A673 (cell line): ENCODE measurements at regions not wholly inside any gene's neighbourhood (a gene's known extent, or its start where the extent isn't known, plus 50 kb on each side); places are given as distances from the start of the nearest gene placed in this dataset.

ENCODE experiments used
- BruUV-seq: library from RNA; stranded (reverse); fragments of 400-500 nt; replicated peaks from 2 replicates; lab custom pipeline; 2021; lab: Mats Ljungman, UMichigan
- CTCF ChIA-PET: fragments of 300-600 bp; sonication (Branson Sonifier 250); formaldehyde crosslinking; loops from one replicate; lab custom pipeline; 2022; ENCODE audit warnings: antibody characterized with exemption; lab: Charles Lee
- POLR2A ChIA-PET: fragments of 300-600 bp; sonication (Branson Sonifier 250); formaldehyde crosslinking; loops from one replicate; lab custom pipeline; 2022; ENCODE audit warnings: antibody characterized with exemption; ENCODE audit not compliant: low non-redundant PET; lab: Charles Lee
- DNase-seq: peaks from one replicate; pipeline ENCODE4 v3.0.0-alpha.2; 2015; ENCODE audit warnings: low spot score
- H3K27ac ChIP-seq: fragments of 200-600 bp; sonication (generic); 2 replicates; pipeline ENCODE4 v1.5.1; 2016; ENCODE audit warnings: mixed run types, low read depth, mild to moderate bottlenecking, mixed read lengths, antibody characterized with exemption, low read length; ENCODE audit not compliant: poor library complexity, severe bottlenecking
- H3K27me3 ChIP-seq: fragments of 200-600 bp; sonication (generic); replicated peaks from 2 replicates; pipeline ENCODE4 v1.6.1; 2017; ENCODE audit warnings: mixed run types, low read depth, mild to moderate bottlenecking, mixed read lengths, antibody characterized with exemption, low read length; ENCODE audit not compliant: insufficient read depth, poor library complexity
- H3K36me3 ChIP-seq: fragments of 200-600 bp; sonication (generic); 2 replicates; pipeline ENCODE4 v1.6.1; 2016; ENCODE audit warnings: mixed run types, mild to moderate bottlenecking, mixed read lengths, antibody characterized with exemption, low read length; ENCODE audit not compliant: insufficient read depth, poor library complexity, severe bottlenecking
- H3K4me1 ChIP-seq: fragments of 200-600 bp; sonication (generic); 2 replicates; pipeline ENCODE4 v1.6.1; 2017; ENCODE audit warnings: mixed run types, mild to moderate bottlenecking, mixed read lengths, antibody characterized with exemption, low read length; ENCODE audit not compliant: insufficient read depth, poor library complexity, severe bottlenecking
- H3K4me3 ChIP-seq: fragments of 200-600 bp; sonication (generic); 2 replicates; pipeline ENCODE4 v1.5.1; 2016; ENCODE audit warnings: low read depth, mixed run types, mild to moderate bottlenecking, mixed read lengths, low read length; ENCODE audit not compliant: poor library complexity, severe bottlenecking
- H3K9me3 ChIP-seq: fragments of 200-600 bp; sonication (generic); 2 replicates; pipeline ENCODE4 v1.6.1; 2016; ENCODE audit warnings: mixed run types, low read depth, mild to moderate bottlenecking, mixed read lengths, antibody characterized with exemption, low read length; ENCODE audit not compliant: poor library complexity, severe bottlenecking
- CTCF ChIP-seq: fragments of 300-800, 200-600 bp; sonication (generic); conservative IDR thresholded peaks from 2 replicates; pipeline ENCODE4 v1.5.1; 2017; ENCODE audit warnings: low read depth, mild to moderate bottlenecking, antibody characterized with exemption, low read length, moderate library complexity, mixed read lengths
- EZH2 ChIP-seq: fragments of 200-600 bp; sonication (generic); IDR thresholded peaks from 2 replicates; pipeline ENCODE4 v1.6.1; 2017; ENCODE audit warnings: borderline replicate concordance, low read depth, mild to moderate bottlenecking, mixed read lengths, antibody characterized with exemption, low read length; ENCODE audit not compliant: poor library complexity, severe bottlenecking
- intact Hi-C: fragments of 100-400 bp; cut with micrococcal nuclease; formaldehyde crosslinking; loops from one replicate; pipeline ENCODE4 v1.10.0; 2022; ENCODE audit not compliant: unreplicated experiment

- Histone ChIP-seq H3K4me3 (no peak overlapping the region), H3K27me3 (no peaks in the 10 kb centered on the region), H3K36me3 (no peaks in the 10 kb centered on the region), H3K9me3 (no peaks in the 10 kb centered on the region), H3K4me1 (no peaks in the 10 kb centered on the region), H3K27ac (no peak overlapping the region)
- CTCF ChIA-PET: no interaction called here
- no peak for DNase-seq
- POLR2A ChIA-PET: no interaction called here
- no peak for TF ChIP-seq CTCF
- TF ChIP-seq EZH2: no peak
- no TSS peak for BruUV-seq
- intact Hi-C loops: no loop called here
These were observed 238.7 kb upstream of the SOX4 start for GRCh38 chr6:21354805-21355238.

GRCh38 chr6:21355638-21356037 is 237.9 kb upstream of the SOX4 start:
- BruUV-seq: no TSS peak
- TF ChIP-seq EZH2 (no peak), CTCF (no peak)
- Histone ChIP-seq H3K27ac (no peak overlapping the region), H3K4me3 (no peak overlapping the region), H3K27me3 (no peaks in the 10 kb centered on the region), H3K36me3 (no peaks in the 10 kb centered on the region), H3K9me3 (no peaks in the 10 kb centered on the region), H3K4me1 (no peaks in the 10 kb centered on the region)
- no peak for DNase-seq
- intact Hi-C loops: no loop called here
- CTCF ChIA-PET: no interaction called here
- POLR2A ChIA-PET: no interaction called here

- DNase-seq: no peak
- H3K4me1 ChIP-seq: no peaks in the 10 kb centered on the region
- H3K27me3 ChIP-seq: no peaks in the 10 kb centered on the region
- no peak overlapping the region for H3K4me3 ChIP-seq
- POLR2A ChIA-PET: no interaction called here
- no peaks in the 10 kb centered on the region for H3K36me3 ChIP-seq
- intact Hi-C loops: no loop called here
- CTCF ChIA-PET: no interaction called here
- no peak overlapping the region for H3K27ac ChIP-seq
- no TSS peak for BruUV-seq
- H3K9me3 ChIP-seq: no peaks in the 10 kb centered on the region
- TF ChIP-seq CTCF (no peak), EZH2 (no peak)
These were observed 236.3 kb upstream of the SOX4 start for GRCh38 chr6:21357262-21357661.
